DMS 273 (cell line): ENCODE measurements at regions not wholly inside any gene's neighbourhood (a gene's known extent, or its start where the extent isn't known, plus 50 kb on each side); places are given as distances from the start of the nearest gene placed in this dataset.
"Not testable (repeated sequence)": the region's sequence is repeated elsewhere in the genome, so short reads cannot be mapped to it uniquely, and the experiment has no call there.

Source experiments
- DNase-seq: peaks from one replicate; lab custom pipeline; 2025; ENCODE audit not compliant: unreplicated experiment; lab: John Stamatoyannopoulos, UW

DNA sequence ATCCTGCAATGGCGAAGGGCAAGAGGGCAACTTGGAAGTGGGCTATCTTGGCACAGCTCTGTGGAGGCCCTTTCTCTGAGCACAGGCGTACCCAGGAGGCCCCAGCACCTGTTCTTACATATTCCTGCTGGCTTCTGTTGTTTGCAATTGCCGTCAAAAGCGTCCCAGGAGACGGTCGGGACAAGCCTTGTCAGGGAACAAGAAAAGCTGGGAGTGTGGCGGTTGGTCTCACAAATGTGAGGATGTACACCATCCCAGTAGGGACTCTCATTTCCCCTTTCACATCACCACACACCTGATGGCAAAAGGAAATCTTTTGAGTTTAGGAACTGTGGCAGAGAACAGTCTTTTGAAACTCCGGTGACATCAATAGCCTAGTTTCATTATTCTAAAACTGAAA is 94.7 kb upstream of the EFEMP1 start:
- peak; percentile 8 for DNase-seq

- no peak for DNase-seq
These were observed 97.5 kb upstream of the EFEMP1 start for GRCh38 chr2:56021136-56021474.

DNA sequence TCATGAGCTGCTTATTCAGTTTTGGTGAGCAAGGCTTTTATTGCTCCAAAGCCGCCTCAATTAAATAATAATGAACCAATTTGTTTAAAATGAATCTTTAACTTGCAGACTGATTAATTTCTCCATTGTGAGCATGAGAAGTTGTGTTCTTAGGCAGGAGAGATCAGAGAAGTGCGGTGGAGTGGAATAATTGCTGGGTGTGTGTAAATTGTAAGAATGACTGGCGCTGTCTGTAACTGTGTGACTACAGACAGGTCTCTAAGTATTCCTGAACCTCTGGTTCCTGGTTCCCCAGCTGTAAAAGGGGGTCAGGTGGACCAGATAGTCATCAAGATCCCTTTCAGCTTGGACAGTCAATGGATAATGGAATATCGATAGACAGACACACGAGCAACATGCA is 98.0 kb upstream of the EFEMP1 start:
- no peak for DNase-seq

DNA sequence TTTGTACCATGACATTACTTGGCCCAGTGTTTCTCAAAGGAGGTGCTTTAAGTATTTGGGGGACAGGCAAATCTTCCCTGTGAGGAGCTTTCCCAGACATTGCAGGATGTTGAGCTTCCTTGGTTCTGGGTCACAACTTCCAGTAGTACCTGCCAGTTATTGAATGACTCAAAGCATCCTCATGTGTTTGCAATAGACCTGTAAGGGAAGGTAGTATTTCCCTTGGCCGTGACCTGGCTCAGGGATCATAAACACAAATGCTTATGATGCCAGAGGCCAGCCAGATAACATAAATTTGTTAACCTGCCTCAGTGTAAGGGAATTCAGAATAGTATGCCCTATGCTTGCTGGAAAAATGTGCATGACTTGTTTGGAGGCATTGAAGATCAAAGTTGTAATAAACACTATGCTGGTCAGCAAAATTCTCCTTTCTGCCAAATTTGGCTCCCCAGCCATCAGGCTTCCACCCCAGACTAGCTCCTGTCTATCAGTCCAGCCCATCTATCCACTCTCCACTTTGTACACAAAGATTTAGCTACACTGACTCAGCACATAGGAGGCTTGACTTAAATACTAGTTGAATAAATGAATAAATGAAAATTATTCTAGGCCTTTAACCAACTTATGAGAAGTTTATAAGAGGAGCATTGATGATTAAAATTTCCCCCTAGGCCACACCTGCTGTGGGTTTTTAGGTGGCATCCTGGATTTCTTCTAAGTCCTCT is 102.0 kb upstream of the EFEMP1 start:
- DNase-seq = no peak

DNA sequence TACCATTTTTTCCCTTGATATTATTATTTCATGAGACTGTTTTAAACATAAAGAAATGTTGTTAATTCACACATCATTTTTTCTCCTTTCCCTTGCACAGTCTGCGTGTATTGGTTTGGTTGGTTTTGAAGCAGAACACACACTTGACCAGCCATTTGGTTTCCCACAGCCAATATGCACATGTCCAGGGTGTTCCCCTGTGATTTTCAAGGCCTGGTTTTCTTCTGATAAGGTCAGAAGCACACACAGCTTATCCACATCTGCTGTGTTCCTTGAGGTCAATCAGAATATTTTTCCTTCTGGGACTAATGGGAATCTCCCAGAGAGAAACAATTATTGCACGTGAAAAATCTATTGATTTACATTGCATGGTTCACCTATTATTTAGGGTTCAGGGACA is 103.2 kb upstream of the EFEMP1 start:
- DNase-seq = no peak

- no peak for DNase-seq
These were observed 106.5 kb upstream of the EFEMP1 start for GRCh38 chr2:56030062-56030461.

GRCh38 chr2:56030901-56031300 is 107.3 kb upstream of the EFEMP1 start:
- no peak for DNase-seq

DNA sequence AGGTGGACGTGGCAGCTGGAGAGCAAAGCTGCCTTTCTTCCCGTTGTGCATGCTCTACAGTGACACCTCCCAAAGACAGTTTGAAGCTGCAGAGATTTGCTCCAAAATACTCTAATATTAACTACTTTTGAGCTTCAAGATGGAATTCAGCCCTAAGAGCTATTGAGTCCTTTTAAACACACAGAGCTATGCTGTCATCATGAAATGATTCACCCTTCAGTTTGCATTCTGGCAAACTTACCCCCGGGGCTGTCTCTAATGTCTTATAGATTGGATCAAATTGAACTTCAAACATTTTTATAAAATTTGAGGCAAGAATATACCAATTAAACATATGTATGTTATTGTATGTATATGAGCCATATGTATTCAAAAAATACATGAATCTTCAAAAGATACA is 110.7 kb upstream of the EFEMP1 start:
- DNase-seq = no peak

DNA sequence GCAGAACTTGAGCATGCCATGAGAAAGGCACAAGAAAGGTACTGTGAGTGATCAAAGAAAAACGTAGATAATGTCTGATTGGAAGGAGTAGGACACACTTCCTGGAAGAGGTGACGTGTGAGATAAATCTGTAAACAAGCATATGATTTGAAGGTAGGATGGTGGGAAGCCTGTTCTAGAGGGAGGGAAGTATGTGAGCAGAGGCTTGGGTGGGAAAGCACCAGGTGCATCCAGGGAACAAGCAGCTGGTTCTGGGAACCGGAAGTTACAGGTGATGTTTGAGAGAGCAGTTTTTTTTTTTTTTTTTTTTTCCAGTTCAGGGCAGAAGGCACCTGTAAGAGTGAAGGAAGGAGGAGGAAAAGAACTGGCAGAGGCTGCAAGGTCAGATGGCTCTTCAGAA is 116.6 kb upstream of the EFEMP1 start:
- DNase-seq = no peak

DNA sequence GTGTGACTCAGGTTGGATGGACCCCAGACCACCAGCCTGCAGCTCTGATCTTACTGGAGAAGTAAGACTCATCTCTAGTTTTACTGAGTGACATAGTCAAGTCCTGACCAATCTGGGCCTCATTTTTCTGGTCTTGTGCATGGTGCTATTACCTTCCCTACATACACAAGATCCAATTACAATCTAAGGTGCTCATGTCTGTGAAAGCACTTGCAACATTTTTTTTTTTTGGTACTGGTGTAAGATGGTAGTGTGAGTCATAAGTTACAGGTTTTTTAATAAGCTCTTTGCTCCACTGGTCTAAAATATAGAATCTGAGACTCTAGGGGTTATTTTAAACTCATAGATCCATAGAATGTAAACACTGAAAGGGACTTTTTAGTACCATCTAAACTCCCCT is 117.3 kb upstream of the EFEMP1 start:
- DNase-seq = no peak

- DNase-seq = no peak
These were observed 123.6 kb upstream of the EFEMP1 start for GRCh38 chr2:56047136-56047535.

DNA sequence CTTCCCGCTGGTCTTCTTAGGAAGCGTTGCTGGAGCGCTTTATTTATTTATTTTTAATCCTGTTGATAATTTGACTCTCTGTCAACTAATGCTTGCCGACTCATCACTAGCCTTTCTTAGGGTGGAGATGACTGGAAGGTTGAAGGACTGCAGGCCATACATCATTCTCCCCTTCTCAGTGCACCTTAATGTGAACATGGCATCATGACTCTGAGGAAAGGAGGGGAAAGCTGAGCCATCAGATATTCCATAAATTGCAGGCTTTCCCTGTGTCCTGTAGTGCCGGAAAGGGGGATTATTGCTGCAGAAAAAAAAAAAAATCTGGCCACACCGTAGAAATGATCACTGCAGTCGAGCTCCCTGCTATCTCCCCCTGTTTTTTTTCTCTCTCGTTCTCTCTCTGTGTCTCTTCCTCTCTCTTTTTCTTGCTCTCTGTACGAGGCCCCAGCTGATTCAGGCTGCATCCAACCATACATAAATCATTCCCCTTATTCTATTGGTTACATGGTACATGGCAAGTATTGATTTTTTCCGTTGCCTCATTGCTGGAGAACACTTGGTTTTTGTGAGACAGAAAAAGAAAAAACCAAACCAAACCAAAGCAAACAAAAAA is 125.8 kb upstream of the EFEMP1 start:
- DNase-seq = no peak

DNA sequence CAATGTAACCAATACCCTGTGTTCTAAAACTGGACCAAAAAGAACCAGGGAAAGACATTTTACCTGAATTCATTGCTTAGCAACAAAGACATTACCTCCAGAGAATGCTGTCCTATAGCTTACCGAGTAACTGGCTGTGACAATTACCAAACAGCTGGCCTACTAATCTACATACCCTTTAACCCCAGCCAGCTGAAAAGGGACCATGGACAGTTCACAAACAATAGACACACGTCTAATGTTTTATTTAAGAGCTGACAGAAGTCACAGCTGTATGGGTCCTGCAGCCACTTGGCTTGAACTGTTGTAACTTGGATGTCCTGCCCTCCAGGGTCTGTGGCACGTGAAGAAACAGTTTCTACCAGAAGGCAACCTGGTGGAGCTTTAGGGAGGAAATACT is 130.1 kb upstream of the EFEMP1 start:
- DNase-seq = no peak

DNA sequence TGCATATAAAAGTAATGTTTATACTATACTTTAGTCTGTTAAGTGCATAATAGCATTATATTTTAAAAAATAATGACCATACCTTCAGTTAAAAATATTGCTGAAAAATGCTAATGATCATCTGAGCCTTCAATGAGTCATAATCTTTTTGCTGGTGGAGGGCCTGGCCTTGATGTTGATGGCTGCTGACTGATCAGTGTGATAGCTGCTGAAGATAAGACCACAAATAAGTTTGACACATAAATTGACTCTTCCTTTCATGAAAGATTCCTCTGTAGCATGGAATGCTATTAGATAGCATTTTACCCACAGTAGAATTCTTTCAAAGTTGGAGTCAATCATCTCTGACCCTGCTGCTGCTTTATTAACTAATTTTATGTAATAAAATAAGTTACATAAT is 128.4 kb upstream of the CCDC85A start:
- DNase-seq = no peak

DNA sequence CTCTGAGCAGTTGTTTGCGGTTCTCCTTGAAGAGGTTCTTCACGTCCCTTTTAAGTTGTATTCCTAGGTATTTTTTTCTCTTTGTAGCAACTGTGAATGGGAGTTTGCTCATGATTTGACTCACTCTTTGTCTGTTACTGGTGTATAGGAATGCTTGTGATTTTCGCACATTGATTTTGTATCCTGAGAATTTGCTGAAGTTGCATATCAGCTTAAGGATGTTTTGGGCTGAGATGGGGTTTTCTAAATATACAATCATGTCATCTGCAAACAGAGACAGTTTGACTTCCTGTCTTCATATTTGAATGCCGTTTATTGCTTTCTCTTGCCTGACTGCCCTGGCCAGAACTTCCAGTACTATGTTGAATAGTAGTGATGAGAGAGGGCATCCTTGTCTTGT is 122.5 kb upstream of the CCDC85A start:
- DNase-seq = not testable (repeated sequence)

DNA sequence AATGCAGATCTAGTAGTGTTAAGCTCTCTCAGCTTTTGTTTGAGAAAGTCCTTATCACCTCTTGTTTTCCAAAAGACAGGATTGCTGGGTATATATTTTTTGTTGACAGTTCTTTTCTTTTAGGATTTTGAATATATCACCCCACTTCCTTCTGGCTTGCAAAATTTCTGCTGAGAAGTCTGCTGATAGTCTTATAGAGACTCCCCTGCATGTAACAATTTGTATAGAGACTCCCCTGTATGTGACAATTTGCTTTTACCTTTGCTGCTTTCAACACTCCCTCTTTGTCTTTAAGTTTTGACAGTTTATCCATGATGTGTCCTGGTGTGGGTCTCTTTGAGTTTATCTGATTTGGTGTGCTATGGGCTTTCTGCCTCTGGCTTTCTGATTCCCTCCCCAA is 115.0 kb upstream of the CCDC85A start:
- no peak for DNase-seq

DNA sequence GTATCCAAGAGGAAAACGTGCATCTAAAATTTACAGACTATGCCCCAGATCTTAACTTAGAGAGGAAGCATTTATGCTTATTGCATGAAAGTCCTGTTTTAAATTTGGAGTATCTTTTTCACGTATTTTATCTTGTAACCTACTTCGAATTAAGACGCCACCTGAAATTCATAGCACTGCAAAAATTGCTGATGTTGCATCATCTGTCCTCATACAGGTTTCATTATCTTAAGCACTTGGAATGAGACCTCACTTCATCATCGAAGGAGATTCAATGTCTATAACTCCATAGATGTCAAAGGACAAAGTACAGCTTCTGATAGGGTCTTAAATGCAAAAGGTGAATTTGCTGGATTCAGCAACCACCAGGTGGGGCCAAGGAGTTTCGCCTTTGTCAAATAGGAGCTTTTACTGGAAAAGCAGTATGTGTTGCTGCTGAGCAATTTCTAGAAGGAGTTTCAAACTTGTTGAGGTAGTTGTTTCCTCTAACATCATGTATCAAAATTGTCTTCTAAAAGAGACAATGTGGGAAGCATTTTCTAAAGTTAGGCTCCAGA is 106.4 kb upstream of the CCDC85A start:
- DNase-seq = peak; percentile 48

GRCh38 chr2:56082665-56083064 is 101.1 kb upstream of the CCDC85A start:
- DNase-seq = no peak

- DNase-seq = no peak
These were observed 99.5 kb upstream of the CCDC85A start for GRCh38 chr2:56084111-56084901.

DNA sequence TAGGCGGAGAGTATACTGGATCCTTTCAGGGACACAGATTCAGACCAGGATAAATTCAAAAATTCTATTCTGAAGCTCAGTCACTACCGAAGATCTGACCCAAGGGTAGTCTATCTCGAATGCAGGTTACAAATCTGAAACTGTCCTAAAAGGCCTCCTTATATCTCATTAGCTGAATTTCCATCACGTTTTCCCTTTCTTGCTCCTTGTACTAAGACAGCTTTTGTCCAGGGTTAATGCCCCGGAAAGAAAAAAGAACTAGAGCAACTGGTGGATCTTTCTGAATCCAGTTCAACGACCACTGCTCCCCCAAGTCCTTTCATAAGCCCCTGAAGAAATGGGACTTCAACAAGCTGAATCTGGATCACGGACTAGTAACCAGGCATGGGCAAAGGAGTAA is 97.5 kb upstream of the CCDC85A start:
- DNase-seq = no peak

DNA sequence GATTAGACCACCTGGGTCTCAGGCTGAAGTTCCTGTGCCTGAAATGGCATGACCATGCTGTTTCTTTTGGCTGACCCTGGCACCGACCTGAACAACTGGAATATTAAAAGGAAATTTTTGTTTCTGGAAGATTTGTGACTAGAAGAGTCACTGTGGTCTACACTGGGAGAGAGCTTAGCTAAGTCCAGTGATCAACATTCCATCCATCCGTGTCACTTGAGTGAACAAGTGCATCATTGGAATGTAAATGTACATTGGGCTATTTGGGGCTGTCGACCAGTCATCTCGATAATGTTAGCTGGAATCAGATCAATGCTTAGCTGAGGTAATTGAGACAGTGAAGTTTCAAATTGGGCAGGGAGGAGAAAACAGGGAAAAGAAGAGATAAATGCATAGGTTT is 95.4 kb upstream of the CCDC85A start:
- DNase-seq = no peak

- DNase-seq = no peak
These were observed 93.9 kb upstream of the CCDC85A start for GRCh38 chr2:56089931-56090330.
